Upper lobe of right lung (tissue), 1 donor: ENCODE measurements at regions not wholly inside any gene's neighbourhood (a gene's known extent, or its start where the extent isn't known, plus 50 kb on each side); places are given as distances from the start of the nearest gene placed in this dataset.

Experiments
- ATAC-seq: fragments of 200-7000 bp; cut with Tn5 transposase; one replicate; pipeline ENCODE4 v1.9.1; 2020; ENCODE audit warnings: mild to moderate bottlenecking, moderate library complexity
- DNase-seq: peaks from one replicate; pipeline ENCODE4 v3.0.0-alpha.2; 2020
- H3K27ac ChIP-seq: fragments of 200-600 bp; one replicate; pipeline ENCODE4 v1.8.0; 2022
- H3K27me3 ChIP-seq: fragments of 200-600 bp; one replicate; pipeline ENCODE4 v1.8.0; 2022; ENCODE audit warnings: mild to moderate bottlenecking
- H3K36me3 ChIP-seq: fragments of 200-600 bp; one replicate; pipeline ENCODE4 v1.8.0; 2022
- H3K4me1 ChIP-seq: fragments of 200-600 bp; one replicate; pipeline ENCODE4 v1.8.0; 2022
- H3K4me3 ChIP-seq: fragments of 200-600 bp; one replicate; pipeline ENCODE4 v1.8.0; 2022; ENCODE audit warnings: mild to moderate bottlenecking
- H3K9me3 ChIP-seq: fragments of 200-600 bp; one replicate; pipeline ENCODE4 v1.8.0; 2022
- intact Hi-C: fragments of 100-400 bp; cut with DNase I; formaldehyde crosslinking; loops from one replicate; pipeline ENCODE4 v1.11.0; 2022
- TF ChIP-seq, protein P1 (sequence below): fragments of 200-600 bp; IDR thresholded peaks from one replicate; pipeline ENCODE4 v1.8.0; 2022; ENCODE audit warnings: antibody characterized with exemption
- donor health status: DM: no; HTN: yes; CAD: no; lungs with severe emphysema.

DNA sequence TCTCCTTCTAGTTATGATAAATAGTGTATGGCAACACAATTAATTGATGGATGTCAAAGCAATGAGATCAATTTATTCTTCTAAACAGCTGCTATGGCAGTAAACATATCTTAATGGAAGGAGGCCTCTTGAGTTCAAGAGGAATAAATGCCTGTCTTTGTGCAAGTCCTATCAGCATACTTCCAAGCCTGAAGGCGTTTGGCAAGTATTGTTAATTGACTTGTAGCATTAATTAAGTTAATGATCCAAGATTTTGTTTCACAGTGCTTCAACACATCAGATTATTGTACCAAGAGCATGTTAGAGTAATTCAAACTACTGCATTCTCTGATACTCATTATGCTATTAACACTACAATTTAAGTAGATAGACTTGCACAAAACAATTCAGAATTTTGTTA, 144.8 kb downstream of the FAT4 start:
- ATAC-seq (no peak), DNase-seq (no peak)
- Histone ChIP-seq H3K4me1 (no peaks in the 10 kb centered on the region), H3K9me3 (no peaks in the 10 kb centered on the region), H3K36me3 (no peaks in the 10 kb centered on the region), H3K27me3 (no peaks in the 10 kb centered on the region), H3K4me3 (no peak overlapping the region), H3K27ac (no peak overlapping the region)
- TF ChIP-seq, protein P1, sequence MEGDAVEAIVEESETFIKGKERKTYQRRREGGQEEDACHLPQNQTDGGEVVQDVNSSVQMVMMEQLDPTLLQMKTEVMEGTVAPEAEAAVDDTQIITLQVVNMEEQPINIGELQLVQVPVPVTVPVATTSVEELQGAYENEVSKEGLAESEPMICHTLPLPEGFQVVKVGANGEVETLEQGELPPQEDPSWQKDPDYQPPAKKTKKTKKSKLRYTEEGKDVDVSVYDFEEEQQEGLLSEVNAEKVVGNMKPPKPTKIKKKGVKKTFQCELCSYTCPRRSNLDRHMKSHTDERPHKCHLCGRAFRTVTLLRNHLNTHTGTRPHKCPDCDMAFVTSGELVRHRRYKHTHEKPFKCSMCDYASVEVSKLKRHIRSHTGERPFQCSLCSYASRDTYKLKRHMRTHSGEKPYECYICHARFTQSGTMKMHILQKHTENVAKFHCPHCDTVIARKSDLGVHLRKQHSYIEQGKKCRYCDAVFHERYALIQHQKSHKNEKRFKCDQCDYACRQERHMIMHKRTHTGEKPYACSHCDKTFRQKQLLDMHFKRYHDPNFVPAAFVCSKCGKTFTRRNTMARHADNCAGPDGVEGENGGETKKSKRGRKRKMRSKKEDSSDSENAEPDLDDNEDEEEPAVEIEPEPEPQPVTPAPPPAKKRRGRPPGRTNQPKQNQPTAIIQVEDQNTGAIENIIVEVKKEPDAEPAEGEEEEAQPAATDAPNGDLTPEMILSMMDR, result no peak
- intact Hi-C loops, result no loop called here

DNA sequence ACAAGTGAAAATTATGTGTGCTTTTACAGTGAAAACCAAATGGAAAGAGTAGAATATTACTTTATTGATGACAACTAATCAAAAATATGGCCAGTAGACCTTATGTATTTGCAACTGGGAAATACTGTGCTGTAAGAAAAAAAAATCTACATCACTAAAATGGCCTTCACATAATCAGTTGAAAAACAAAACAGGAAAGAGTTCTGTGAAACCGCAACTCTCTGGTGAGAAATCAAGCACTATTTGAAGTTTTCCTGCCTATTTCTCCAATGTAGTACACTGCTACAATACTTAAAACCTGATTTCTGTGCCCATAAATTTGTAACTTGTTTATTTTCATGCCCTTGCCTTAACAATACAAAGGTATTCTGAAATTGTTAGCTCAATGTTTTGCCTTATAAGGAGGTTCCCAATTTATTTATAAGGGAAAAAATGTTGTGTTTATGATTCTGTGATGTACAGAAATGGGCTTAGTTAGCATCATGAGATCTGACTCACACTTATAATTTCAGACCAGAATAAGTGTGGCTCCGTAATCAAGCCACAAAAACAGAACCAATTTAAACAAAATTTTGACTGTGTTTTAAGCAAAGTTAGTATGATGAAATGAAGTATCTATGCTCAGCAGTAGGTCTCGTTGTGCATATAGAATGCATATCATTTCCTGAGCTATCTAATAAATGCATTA, 147.1 kb downstream of the FAT4 start:
- no peak for DNase-seq
- Histone ChIP-seq H3K4me3 (no peak overlapping the region), H3K27me3 (no peaks in the 10 kb centered on the region), H3K9me3 (no peaks in the 10 kb centered on the region), H3K36me3 (no peaks in the 10 kb centered on the region), H3K27ac (no peak overlapping the region), H3K4me1 (no peaks in the 10 kb centered on the region)
- no peak for ATAC-seq
- TF ChIP-seq, protein P1, result no peak
- intact Hi-C loops, result no loop called here

GRCh38 chr4:125464146-125464545, 149.4 kb downstream of the FAT4 start:
- intact Hi-C loops, result no loop called here
- Histone ChIP-seq H3K4me3 (no peak overlapping the region), H3K9me3 (no peaks in the 10 kb centered on the region), H3K27ac (no peak overlapping the region), H3K27me3 (no peaks in the 10 kb centered on the region), H3K4me1 (no peaks in the 10 kb centered on the region), H3K36me3 (no peaks in the 10 kb centered on the region)
- no peak for DNase-seq
- no peak for ATAC-seq
- TF ChIP-seq, protein P1, result no peak

GRCh38 chr4:125481334-125482045, 166.7 kb downstream of the FAT4 start:
- DNase-seq, result no peak
- Histone ChIP-seq H3K27ac (no peak overlapping the region), H3K27me3 (no peaks in the 10 kb centered on the region), H3K9me3 (no peaks in the 10 kb centered on the region), H3K4me1 (no peaks in the 10 kb centered on the region), H3K4me3 (no peak overlapping the region), H3K36me3 (peaks cover 6% of the 10 kb centered on the region)
- TF ChIP-seq, protein P1, result no peak
- intact Hi-C loops, result no loop called here
- no peak for ATAC-seq

- ATAC-seq, result no peak
- TF ChIP-seq, protein P1, result no peak
- H3K4me1 ChIP-seq, result no peaks in the 10 kb centered on the region
- intact Hi-C loops, result no loop called here
- no peaks in the 10 kb centered on the region for H3K9me3 ChIP-seq
- DNase-seq, result no peak
- no peaks in the 10 kb centered on the region for H3K27me3 ChIP-seq
- peaks cover 6% of the 10 kb centered on the region for H3K36me3 ChIP-seq
- H3K4me3 ChIP-seq, result no peak overlapping the region
- H3K27ac ChIP-seq, result no peak overlapping the region
Measured at GRCh38 chr4:125482822-125483221, 168.1 kb downstream of the FAT4 start.
